ENCODE measurements at regions not wholly inside any gene's neighbourhood (a gene's known extent, or its start where the extent isn't known, plus 50 kb on each side); places are given as distances from the start of the nearest gene placed in this dataset.

DNA sequence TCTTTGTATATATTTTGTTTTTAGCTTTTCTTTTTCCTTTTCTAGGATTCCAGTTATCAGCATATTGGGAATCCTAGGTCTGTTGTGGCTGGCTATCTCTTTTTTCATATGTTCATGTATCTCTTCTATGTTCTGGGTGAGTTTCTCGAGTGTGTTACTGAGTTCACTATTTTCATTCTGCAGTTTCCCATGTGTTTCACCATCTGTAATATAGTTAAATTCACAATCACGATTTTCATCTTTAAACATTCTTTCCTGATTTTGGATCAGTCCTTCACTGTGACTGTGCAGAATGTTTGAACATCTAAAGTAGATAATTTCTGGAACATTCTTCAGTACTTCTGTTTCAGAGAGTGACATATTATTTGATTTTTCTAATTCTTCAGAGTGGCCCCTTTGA is 862.1 kb downstream of the OLFM4 start:
- TF ChIP-seq, protein P1, sequence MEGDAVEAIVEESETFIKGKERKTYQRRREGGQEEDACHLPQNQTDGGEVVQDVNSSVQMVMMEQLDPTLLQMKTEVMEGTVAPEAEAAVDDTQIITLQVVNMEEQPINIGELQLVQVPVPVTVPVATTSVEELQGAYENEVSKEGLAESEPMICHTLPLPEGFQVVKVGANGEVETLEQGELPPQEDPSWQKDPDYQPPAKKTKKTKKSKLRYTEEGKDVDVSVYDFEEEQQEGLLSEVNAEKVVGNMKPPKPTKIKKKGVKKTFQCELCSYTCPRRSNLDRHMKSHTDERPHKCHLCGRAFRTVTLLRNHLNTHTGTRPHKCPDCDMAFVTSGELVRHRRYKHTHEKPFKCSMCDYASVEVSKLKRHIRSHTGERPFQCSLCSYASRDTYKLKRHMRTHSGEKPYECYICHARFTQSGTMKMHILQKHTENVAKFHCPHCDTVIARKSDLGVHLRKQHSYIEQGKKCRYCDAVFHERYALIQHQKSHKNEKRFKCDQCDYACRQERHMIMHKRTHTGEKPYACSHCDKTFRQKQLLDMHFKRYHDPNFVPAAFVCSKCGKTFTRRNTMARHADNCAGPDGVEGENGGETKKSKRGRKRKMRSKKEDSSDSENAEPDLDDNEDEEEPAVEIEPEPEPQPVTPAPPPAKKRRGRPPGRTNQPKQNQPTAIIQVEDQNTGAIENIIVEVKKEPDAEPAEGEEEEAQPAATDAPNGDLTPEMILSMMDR (IDR thresholded peaks at IDR 0.05), result no peak
- TF ChIP-seq POLR2A (IDR thresholded peaks at IDR 0.05), result no peak
